Astrocyte (in vitro differentiated cells and primary cell): ENCODE measurements at regions not wholly inside any gene's neighbourhood (a gene's known extent, or its start where the extent isn't known, plus 50 kb on each side); places are given as distances from the start of the nearest gene placed in this dataset.

Experiments used
- DNase-seq: peaks from one replicate; pipeline ENCODE4 v3.0.0-alpha.2; 2010; ENCODE audit warnings: low read depth
- FAIRE-seq: peaks from 2 replicates; lab custom pipeline; 2011; peaks lifted over from hg19 to GRCh38; lab: Jason Lieb, UNC
- H2AFZ ChIP-seq: 2 replicates; pipeline ENCODE4 v1.6.0; 2012; ENCODE audit warnings: low read depth, low read length, inconsistent platforms
- H3K27ac ChIP-seq: 2 replicates; pipeline ENCODE4 v1.5.1; 2011; ENCODE audit warnings: low read depth, low read length, inconsistent platforms
- H3K27me3 ChIP-seq: 2 replicates; pipeline ENCODE4 v1.6.0; 2011; ENCODE audit warnings: low read length, inconsistent platforms; ENCODE audit not compliant: insufficient read depth
- H3K36me3 ChIP-seq: 2 replicates; pipeline ENCODE4 v1.5.1; 2011; ENCODE audit warnings: low read length, inconsistent platforms; ENCODE audit not compliant: insufficient read depth
- H3K4me1 ChIP-seq: 2 replicates; pipeline ENCODE4 v1.5.1; 2011; ENCODE audit warnings: low read length, inconsistent platforms; ENCODE audit not compliant: insufficient read depth
- H3K4me2 ChIP-seq: 2 replicates; pipeline ENCODE4 v1.6.0; 2012; ENCODE audit warnings: low read length, inconsistent platforms
- H3K4me3 ChIP-seq: 2 replicates; pipeline ENCODE4 v1.5.1; 2011; ENCODE audit warnings: low read depth, mild to moderate bottlenecking, low read length, inconsistent platforms; ENCODE audit not compliant: insufficient read depth
- H3K79me2 ChIP-seq: 2 replicates; pipeline ENCODE4 v1.6.0; 2012; ENCODE audit warnings: mild to moderate bottlenecking, low read length, inconsistent platforms; ENCODE audit not compliant: insufficient read depth
- H3K9ac ChIP-seq: 2 replicates; pipeline ENCODE4 v1.6.0; 2012; ENCODE audit warnings: mild to moderate bottlenecking, low read length, inconsistent platforms
- H3K9me3 ChIP-seq: 2 replicates; pipeline ENCODE4 v1.5.1; 2012; ENCODE audit warnings: low read depth, mild to moderate bottlenecking, low read length, inconsistent platforms; ENCODE audit not compliant: insufficient read depth
- H4K20me1 ChIP-seq: 2 replicates; pipeline ENCODE4 v1.6.0; 2012; ENCODE audit warnings: low read length, inconsistent platforms; ENCODE audit not compliant: insufficient read depth
- H3K27ac Mint-ChIP-seq: one replicate; pipeline ENCODE4 v1.8.0; 2021; ENCODE audit warnings: mild to moderate bottlenecking, mixed read lengths; ENCODE audit not compliant: unreplicated experiment
- H3K27me3 Mint-ChIP-seq: one replicate; pipeline ENCODE4 v1.8.0; 2021; ENCODE audit warnings: low read depth, mixed read lengths; ENCODE audit not compliant: unreplicated experiment
- H3K36me3 Mint-ChIP-seq: one replicate; pipeline ENCODE4 v1.8.0; 2021; ENCODE audit warnings: low read depth, mixed read lengths; ENCODE audit not compliant: unreplicated experiment
- H3K4me1 Mint-ChIP-seq: one replicate; pipeline ENCODE4 v1.8.0; 2021; ENCODE audit warnings: low read depth, mixed read lengths; ENCODE audit not compliant: unreplicated experiment
- H3K4me3 Mint-ChIP-seq: one replicate; pipeline ENCODE4 v1.8.0; 2021; ENCODE audit warnings: mild to moderate bottlenecking, moderate library complexity, mixed read lengths; ENCODE audit not compliant: unreplicated experiment
- H3K9me3 Mint-ChIP-seq: one replicate; pipeline ENCODE4 v1.8.0; 2021; ENCODE audit warnings: mild to moderate bottlenecking, mixed read lengths; ENCODE audit not compliant: unreplicated experiment
- EZH2 ChIP-seq: IDR thresholded peaks from 2 replicates; pipeline ENCODE4 v1.6.1; 2012; ENCODE audit warnings: mild to moderate bottlenecking, low read length, inconsistent platforms; ENCODE audit not compliant: insufficient read depth
- TF ChIP-seq, protein P1 (sequence below): IDR thresholded peaks from 2 replicates; pipeline ENCODE4 v1.5.1; 2011; ENCODE audit warnings: low read depth, mild to moderate bottlenecking, inconsistent platforms, low read length, moderate library complexity; ENCODE audit not compliant: insufficient read depth

DNA sequence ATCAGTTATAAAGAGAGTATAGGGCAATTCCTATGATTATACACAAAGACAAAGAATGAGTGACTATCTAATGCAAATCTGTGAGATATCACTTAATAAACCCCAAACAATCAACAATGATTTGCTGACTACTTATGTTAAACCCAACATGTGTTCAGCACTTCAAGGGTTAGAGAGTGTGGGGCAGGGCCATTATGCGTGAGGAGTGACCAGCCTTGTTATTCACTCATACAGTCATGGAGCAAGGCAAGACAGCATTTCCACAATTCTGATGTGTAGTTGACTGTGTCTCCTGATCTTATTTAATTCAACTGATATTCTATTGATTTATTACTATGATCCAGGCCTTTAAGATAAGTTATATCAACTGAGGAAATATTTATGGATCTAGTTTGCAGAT is 251.7 kb downstream of the CYRIA start:
- Mint-ChIP-seq H3K36me3 (no peaks in the 10 kb centered on the region), H3K4me3 (no peak overlapping the region), H3K9me3 (peaks cover 3% of the 10 kb centered on the region), H3K27me3 (peaks cover 4% of the 10 kb centered on the region), H3K27ac (no peak overlapping the region), H3K4me1 (peaks cover 5% of the 10 kb centered on the region)
- no peak overlapping the region for H3K4me3 ChIP-seq
- TF ChIP-seq, protein P1, sequence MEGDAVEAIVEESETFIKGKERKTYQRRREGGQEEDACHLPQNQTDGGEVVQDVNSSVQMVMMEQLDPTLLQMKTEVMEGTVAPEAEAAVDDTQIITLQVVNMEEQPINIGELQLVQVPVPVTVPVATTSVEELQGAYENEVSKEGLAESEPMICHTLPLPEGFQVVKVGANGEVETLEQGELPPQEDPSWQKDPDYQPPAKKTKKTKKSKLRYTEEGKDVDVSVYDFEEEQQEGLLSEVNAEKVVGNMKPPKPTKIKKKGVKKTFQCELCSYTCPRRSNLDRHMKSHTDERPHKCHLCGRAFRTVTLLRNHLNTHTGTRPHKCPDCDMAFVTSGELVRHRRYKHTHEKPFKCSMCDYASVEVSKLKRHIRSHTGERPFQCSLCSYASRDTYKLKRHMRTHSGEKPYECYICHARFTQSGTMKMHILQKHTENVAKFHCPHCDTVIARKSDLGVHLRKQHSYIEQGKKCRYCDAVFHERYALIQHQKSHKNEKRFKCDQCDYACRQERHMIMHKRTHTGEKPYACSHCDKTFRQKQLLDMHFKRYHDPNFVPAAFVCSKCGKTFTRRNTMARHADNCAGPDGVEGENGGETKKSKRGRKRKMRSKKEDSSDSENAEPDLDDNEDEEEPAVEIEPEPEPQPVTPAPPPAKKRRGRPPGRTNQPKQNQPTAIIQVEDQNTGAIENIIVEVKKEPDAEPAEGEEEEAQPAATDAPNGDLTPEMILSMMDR, result no peak
- TF ChIP-seq EZH2, result no peak
- H4K20me1 ChIP-seq, result no peaks in the 10 kb centered on the region
- DNase-seq (no peak), FAIRE-seq (no peak)
- no peak overlapping the region for H2AFZ ChIP-seq
- no peak overlapping the region for H3K9ac ChIP-seq
- H3K36me3 ChIP-seq, result no peaks in the 10 kb centered on the region
- H3K4me2 ChIP-seq, result no peak overlapping the region
- H3K27ac ChIP-seq, result no peak overlapping the region
- no peaks in the 10 kb centered on the region for H3K4me1 ChIP-seq
- H3K79me2 ChIP-seq, result no peaks in the 10 kb centered on the region
- no peaks in the 10 kb centered on the region for H3K27me3 ChIP-seq
- H3K9me3 ChIP-seq, result peaks cover 3% of the 10 kb centered on the region

DNA sequence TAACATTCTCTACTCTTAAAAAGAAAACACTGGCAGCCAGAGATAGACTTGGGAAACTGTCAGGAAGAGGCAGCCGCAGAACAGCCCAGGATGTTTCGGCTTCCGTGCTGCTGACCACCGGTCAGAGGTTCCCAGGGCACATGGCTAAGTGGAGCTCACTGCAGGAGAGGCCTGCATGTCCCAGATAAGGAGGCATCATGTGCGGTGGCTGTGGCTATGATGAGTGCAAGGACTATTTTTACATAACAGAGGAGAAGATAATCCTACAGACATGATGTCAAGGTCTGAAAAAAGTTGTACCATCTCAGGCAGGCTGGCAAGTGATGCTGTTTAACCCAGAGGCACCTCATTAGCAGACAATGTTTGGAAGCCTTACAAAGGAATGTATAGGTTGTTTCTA is 252.3 kb downstream of the CYRIA start:
- Histone ChIP-seq H3K27ac (no peak overlapping the region), H4K20me1 (no peaks in the 10 kb centered on the region), H3K4me1 (no peaks in the 10 kb centered on the region), H2AFZ (no peak overlapping the region), H3K79me2 (no peaks in the 10 kb centered on the region), H3K36me3 (no peaks in the 10 kb centered on the region), H3K9ac (no peak overlapping the region), H3K4me2 (no peak overlapping the region), H3K9me3 (peaks cover 3% of the 10 kb centered on the region), H3K27me3 (no peaks in the 10 kb centered on the region), H3K4me3 (no peak overlapping the region)
- FAIRE-seq (no peak), DNase-seq (no peak)
- no peak overlapping the region for H3K4me3 Mint-ChIP-seq
- H3K27ac Mint-ChIP-seq, result no peak overlapping the region
- H3K36me3 Mint-ChIP-seq, result no peaks in the 10 kb centered on the region
- H3K27me3 Mint-ChIP-seq, result peaks cover 4% of the 10 kb centered on the region
- TF ChIP-seq EZH2, result no peak
- TF ChIP-seq, protein P1, result no peak
- peaks cover 3% of the 10 kb centered on the region for H3K9me3 Mint-ChIP-seq
- peaks cover 10% of the 10 kb centered on the region for H3K4me1 Mint-ChIP-seq

DNA sequence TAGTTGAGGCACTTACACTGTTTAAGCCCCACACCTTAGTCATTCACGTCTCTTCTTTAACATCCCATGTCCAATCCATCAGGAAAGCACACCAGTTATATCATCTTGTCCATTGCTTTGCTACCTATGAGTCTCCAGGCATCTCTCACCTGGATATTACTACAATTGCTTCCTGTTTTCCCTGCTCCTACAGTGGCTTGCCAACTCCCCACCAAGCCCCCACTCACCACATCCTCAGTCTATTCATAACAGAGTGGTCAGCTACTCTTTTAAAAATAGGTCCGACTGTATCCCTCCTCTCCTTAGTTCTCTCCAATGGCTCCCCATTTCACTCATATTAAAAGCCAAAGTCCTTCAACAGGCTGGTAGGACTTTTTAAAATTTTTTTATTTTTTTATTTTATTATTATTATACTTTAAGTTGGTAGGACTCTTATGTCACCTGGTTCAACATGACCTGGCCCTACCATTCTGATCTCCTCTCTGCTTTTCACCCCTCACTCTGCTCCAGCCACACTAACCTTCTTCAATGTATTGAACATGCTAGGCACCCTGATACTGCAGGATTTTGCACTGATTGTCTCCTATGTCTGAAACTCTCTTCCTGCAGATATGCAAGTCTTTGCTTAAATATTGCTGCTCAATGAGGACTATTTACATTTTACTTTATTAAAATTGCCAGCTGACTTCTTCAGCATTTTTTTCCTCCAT is 253.2 kb downstream of the CYRIA start:
- Mint-ChIP-seq H3K27ac (no peak overlapping the region), H3K4me1 (peaks cover 10% of the 10 kb centered on the region), H3K27me3 (no peaks in the 10 kb centered on the region), H3K4me3 (no peak overlapping the region), H3K9me3 (peaks cover 3% of the 10 kb centered on the region), H3K36me3 (no peaks in the 10 kb centered on the region)
- H3K36me3 ChIP-seq, result no peaks in the 10 kb centered on the region
- no peak for TF ChIP-seq EZH2
- TF ChIP-seq, protein P1, result no peak
- H3K4me1 ChIP-seq, result no peaks in the 10 kb centered on the region
- H2AFZ ChIP-seq, result no peak overlapping the region
- no peaks in the 10 kb centered on the region for H4K20me1 ChIP-seq
- DNase-seq (no peak), FAIRE-seq (no peak)
- H3K27me3 ChIP-seq, result no peaks in the 10 kb centered on the region
- H3K9ac ChIP-seq, result no peak overlapping the region
- no peak overlapping the region for H3K4me3 ChIP-seq
- peaks cover 3% of the 10 kb centered on the region for H3K9me3 ChIP-seq
- no peak overlapping the region for H3K27ac ChIP-seq
- H3K79me2 ChIP-seq, result no peaks in the 10 kb centered on the region
- no peak overlapping the region for H3K4me2 ChIP-seq
